Astrocyte of the hippocampus (primary cell): ENCODE measurements at regions not wholly inside any gene's neighbourhood (a gene's known extent, or its start where the extent isn't known, plus 50 kb on each side); places are given as distances from the start of the nearest gene placed in this dataset.
"Not testable (repeated sequence)": the region's sequence is repeated elsewhere in the genome, so short reads cannot be mapped to it uniquely, and the experiment has no call there.

ENCODE experiments used
- DNase-seq: peaks from one replicate; pipeline ENCODE4 v3.0.0; 2011; ENCODE audit warnings: low read depth, low spot score

GRCh38 chr5:37915097-37915736, 75.4 kb upstream of the GDNF start:
- DNase-seq = peak; percentile 34

GRCh38 chr5:37909610-37910266, 69.9 kb upstream of the GDNF start:
- not testable (repeated sequence) for DNase-seq

- DNase-seq = no peak
These were observed 66.6 kb upstream of the GDNF start for GRCh38 chr5:37906416-37906815.

GRCh38 chr5:37905230-37905629, 65.4 kb upstream of the GDNF start:
- DNase-seq = no peak

GRCh38 chr5:37902323-37902722, 62.5 kb upstream of the GDNF start:
- DNase-seq = no peak

GRCh38 chr5:37900692-37901091, 60.9 kb upstream of the GDNF start:
- DNase-seq = peak; percentile 7

GRCh38 chr5:37899037-37899436, 59.2 kb upstream of the GDNF start:
- DNase-seq = no peak

- peak; percentile 18 for DNase-seq
These were observed 56.3 kb upstream of the GDNF start for GRCh38 chr5:37896159-37896558.

GRCh38 chr5:37893434-37894134, 53.7 kb upstream of the GDNF start:
- DNase-seq = peak; percentile 15

- DNase-seq = no peak
These were observed 52.7 kb upstream of the GDNF start for GRCh38 chr5:37892586-37892985.

- DNase-seq = no peak
These were observed 52.0 kb upstream of the GDNF start for GRCh38 chr5:37891832-37892231.

GRCh38 chr5:37889612-37890317, 49.9 kb upstream of the GDNF start:
- peak; percentile 36 for DNase-seq
